CD4-positive, alpha-beta T cell treated with Interleukin-12 subunit alpha and Interleukin-12 subunit beta, for 1 hour (primary cell): ENCODE measurements at regions not wholly inside any gene's neighbourhood (a gene's known extent, or its start where the extent isn't known, plus 50 kb on each side); places are given as distances from the start of the nearest gene placed in this dataset.
"Not testable (repeated sequence)": the region's sequence is repeated elsewhere in the genome, so short reads cannot be mapped to it uniquely, and the experiment has no call there.

Experiments used
- DNase-seq: peaks from one replicate; pipeline ENCODE4 v3.0.0-alpha.2; 2020

DNA sequence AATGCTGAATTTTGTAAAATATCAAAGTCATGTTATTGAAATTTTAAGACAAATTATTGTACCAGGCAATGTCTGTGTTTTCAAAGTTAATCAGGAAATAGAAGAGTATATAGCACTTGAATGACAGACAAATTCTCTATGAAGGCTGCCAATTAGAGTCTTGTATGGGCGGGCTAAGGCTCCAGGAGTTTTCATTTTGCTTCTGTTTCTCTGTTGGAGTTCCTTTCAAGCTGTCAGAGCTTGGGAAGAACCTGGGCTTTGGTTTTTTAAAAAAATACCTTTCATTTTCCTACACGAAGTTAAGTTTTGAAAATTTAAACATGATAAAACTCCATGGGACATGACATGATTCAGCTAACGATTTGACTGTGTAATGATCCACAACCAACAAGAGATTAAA, 339.0 kb upstream of the KCNH7 start:
- DNase-seq = no peak

DNA sequence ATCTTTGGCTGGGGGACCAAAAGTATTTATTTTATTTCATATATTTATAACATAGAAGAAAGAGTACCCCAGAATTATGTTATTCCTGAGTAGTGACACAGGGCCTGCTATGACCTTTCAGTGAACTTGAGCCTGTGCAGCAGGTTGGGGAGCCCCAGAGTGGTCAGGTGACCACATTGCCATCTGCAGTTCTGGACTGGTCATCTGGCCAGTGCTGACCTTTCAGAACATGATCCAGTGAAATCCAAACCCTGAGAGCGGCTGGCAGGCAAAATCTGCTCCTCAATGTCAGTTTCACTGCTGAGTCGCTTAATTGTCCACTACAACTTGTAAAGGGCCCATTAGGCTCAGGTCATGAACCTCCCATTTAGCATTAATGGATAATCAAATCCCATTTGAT, 336.7 kb upstream of the KCNH7 start:
- no peak for DNase-seq

DNA sequence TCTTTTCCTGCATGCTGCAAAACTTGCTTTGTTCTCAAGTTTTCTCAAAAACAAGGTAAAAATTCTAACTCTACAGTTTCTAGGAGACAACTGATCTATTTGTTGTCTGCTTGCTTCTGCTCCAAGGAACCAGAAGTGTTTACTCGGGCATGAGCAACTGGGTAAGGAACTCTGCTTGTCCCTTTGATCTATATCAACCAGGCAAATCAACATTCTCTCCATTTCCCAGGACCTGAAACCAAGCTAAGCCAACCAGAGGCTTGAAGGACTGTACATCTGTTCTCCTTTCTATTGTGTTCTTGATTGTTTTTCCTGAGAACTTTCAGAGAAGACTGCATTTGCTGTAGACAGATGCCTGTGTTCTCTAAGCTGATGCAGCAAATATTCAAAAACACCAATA, 335.0 kb upstream of the KCNH7 start:
- DNase-seq = no peak

DNA sequence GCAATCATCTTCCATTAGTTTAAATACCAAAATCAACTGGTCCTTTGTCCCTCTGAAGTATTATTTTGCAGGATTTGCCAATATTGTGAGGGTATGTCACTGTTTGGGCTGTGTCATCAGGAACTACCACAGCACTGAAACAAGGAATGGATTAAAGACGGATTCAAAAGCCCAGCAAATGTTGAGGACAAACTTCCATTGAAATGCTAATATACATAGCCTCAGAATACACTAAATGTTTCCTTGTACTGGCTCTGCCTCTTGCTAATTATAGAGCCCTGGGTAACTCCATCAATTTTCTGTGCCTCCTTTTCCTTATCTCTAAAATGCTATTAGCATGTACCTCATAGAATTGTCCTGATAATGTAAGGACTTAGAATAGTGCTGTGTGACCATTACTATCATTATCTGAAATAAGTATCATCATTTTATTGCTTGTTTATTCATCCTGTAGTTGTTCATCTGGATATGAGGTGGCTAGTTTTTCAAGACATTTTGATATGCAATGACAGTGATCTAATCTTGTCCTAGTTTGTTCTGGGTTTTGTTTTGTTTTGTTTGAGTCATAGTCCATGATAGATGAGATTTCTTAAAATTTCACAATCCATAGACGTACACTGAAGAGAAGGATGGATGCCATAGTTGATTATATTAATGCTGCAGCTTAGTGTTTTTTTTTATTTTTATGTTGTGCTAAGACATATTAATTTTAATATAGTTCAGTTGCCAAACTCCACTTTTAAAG, 333.4 kb upstream of the KCNH7 start:
- no peak for DNase-seq

DNA sequence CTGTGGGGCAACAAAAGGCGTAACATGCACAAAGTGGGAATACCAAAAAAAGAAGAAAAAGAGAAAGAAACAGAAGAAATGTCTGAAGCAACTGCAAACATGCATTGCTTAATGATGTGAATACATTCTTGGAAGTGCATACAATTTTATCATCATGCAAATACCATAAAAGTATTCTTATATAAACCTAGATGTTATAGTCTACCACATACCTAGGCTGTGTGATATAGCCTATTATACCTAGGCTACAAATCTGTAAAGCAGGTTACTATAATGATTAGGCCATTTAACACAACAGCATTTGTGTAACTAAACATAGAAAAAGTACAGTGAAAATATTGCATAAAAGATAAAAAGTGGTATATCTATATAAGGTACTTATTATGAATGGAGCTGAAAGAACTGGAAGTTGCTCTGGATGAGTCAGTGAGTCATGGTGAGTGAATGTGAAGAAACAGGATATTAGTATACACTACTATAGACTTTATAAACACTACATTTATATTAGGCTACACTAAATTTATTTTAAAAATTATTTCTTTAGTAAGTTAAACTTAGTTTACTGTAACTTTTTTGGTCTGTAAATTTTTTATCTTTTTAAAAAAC, 319.4 kb upstream of the KCNH7 start:
- no peak for DNase-seq

DNA sequence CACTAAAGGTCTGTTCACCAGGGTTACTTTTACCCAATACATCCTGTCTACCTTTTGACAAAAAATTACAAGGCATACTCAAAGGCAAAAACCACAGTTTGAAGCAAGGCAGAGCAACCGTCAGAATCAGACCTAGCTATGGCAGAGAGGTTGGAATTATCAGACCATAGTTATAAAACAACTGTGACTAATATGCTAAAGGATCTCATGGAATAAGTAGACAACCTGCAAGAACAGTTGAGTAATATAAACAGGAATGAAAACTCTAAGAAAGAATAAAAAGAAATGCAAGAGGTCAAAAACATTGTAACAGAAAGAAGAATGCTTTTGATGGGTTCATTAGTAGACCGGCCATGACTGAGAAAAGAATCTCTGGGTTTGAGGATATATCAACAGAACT, 318.8 kb upstream of the KCNH7 start:
- no peak for DNase-seq

- no peak for DNase-seq
Measured at GRCh38 chr2:163155925-163156324, 317.4 kb upstream of the KCNH7 start.

GRCh38 chr2:163155279-163155883, 316.8 kb upstream of the KCNH7 start:
- no peak for DNase-seq

GRCh38 chr2:163142618-163143017, 304.1 kb upstream of the KCNH7 start:
- no peak for DNase-seq

DNA sequence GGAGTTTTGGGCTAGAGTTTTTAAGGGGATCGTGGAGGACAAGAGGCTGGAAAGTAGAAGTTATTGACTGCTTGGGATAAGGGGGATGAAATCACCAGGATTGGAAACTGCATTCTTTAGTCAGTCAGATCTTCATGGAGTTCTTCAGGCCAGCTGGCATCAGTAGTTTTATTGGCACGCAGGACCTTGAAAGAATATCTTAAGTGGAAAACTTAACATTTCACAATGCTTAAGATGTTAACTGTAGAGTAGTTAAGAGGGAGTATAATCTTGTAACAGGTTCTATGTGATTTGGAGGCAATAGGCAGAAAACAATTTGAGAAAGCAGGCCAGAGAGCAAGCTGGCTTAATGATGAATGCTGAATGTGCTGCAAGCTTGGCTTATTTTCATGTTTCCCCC, 300.4 kb upstream of the KCNH7 start:
- no peak for DNase-seq

- DNase-seq = no peak
Measured at GRCh38 chr2:163135256-163135655, 296.7 kb upstream of the KCNH7 start.

- no peak for DNase-seq
Measured at GRCh38 chr2:163133602-163134001, 295.0 kb upstream of the KCNH7 start.

- DNase-seq = no peak
Measured at GRCh38 chr2:163132850-163133249, 294.3 kb upstream of the KCNH7 start.

DNA sequence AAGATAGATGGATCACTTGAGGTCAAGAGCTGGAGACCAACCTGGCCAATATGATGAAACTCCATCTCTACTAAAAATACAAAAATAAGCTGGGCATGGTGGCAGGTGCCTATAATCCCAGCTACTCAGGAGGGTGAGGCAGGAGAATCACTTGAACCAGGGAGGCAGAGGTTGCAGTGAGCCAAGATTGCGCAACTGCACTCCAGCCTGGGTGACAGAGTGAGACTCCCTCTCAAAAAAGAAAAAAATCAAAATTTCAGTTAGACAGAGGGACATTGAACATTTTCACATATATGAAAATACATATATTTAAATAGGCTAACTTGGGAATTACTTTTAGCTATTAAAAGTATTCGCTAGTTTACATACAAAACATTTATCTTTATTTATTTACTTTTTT, 293.6 kb upstream of the KCNH7 start:
- DNase-seq = not testable (repeated sequence)

DNA sequence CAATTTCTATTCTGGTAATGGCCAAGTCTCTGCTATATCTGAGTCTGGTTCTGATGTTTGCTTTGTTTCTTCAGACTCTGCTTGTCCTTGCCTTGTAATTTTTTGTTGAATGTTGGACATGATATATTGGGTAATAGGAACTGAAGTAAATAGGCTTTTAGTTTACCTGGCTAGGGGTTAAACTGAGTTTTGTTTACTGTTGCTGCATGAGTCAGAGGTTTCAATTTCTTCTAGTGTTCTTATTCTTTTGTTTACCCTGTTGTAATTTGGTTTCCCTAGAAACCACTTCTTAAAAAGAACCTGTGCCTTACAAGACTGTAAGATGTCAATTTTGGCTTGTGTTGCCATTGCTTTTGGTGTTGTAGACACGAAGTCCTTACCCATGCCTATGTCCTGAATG, 285.0 kb upstream of the KCNH7 start:
- DNase-seq = no peak

GRCh38 chr2:163122257-163122656, 283.7 kb upstream of the KCNH7 start:
- no peak for DNase-seq

- no peak for DNase-seq
Measured at GRCh38 chr2:163121483-163121882, 282.9 kb upstream of the KCNH7 start.

DNA sequence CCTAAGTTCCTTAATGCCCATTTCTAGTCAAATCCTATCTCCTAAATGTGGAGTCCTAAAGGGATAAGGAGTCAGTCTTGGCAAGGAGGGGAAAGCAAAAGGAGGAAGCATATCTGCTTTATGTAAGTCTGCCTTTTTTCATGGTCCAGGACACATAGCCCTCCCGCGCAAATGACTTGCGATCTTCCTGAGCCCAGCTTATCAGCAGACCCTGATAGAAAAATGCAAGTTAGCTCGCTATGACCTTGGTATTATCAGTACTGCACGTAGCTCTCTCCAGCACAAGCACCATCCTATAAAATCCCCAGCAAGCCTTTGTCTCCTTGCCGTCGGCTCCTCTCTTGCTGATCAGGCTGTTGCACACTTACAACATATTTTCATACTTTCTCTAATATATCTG, 281.4 kb upstream of the KCNH7 start:
- no peak for DNase-seq

GRCh38 chr2:163086940-163087339, 248.4 kb upstream of the KCNH7 start:
- no peak for DNase-seq

- not testable (repeated sequence) for DNase-seq
Measured at GRCh38 chr2:163085366-163086024, 246.9 kb upstream of the KCNH7 start.

DNA sequence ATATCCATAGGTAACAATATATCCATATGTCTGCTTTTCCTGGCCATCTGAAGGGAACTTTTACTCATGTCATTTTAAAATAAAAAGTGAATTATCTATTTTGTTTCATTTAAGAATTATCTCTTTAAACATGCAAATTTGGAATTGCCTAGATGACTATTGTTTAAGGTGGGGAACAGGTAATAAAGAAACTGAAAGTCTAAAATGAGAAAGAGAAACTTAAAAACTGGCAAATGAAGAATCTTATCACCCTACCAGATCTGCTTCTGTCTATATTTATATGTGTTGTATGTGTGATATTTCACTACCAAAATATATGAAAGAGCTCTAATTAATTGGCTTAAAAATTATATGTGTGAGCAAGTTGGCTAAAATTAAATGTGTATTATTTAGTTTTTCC, 243.2 kb upstream of the KCNH7 start:
- no peak for DNase-seq

- DNase-seq = no peak
Measured at GRCh38 chr2:163077241-163077640, 238.7 kb upstream of the KCNH7 start.

GRCh38 chr2:163066085-163066484, 227.5 kb upstream of the KCNH7 start:
- no peak for DNase-seq

DNA sequence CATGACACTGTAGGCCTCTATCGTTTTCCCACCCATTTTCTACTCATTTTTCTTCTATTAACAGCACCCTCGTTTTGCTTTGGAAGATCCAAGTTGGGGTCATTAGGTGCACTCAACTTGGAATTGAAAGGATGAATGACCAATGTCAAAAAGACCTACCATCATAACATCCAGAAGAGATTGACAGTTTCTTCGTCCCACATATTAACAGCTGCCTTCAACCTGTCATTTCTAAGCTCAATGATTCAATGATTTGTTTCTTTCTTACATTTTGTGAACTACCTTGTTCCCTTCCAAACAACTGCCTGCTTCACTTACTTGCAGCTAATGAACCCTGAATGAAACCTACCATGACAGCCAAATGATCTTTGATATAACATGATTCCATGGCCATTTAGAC, 224.0 kb upstream of the KCNH7 start:
- DNase-seq = no peak
